ENCODE measurements at regions not wholly inside any gene's neighbourhood (a gene's known extent, or its start where the extent isn't known, plus 50 kb on each side); places are given as distances from the start of the nearest gene placed in this dataset.

DNA sequence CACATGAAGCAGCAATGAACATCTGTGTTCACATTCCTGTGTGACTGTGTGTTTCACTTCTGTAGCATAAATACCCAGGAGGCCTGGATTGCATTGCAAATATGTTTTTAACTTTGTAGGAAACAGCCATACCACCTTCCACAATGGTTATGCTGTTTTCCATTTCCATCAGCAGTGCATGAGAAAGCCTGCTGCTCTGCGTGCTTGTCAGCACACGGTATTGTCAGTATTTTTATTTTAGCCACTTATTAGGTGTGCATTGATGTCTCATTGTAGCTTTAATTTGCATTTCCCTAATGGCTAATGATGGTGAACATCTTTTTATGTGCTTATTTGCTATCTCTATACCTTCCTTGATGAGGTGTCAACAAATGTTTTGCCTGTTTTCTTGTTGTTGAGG, 355.9 kb downstream of the TRIML1 start:
- Mint-ChIP-seq H3K27me3 (no peaks in the 10 kb centered on the region), H3K36me3 (ENCODE audit: insufficient read depth) (peaks cover under 1% of the 10 kb centered on the region), H3K4me3 (ENCODE audit: low read depth) (no peak overlapping the region), H3K4me1 (ENCODE audit: low read depth) (no peaks in the 10 kb centered on the region), H3K27ac (no peak overlapping the region), H3K9me3 (ENCODE audit: low read depth) (peaks cover under 1% of the 10 kb centered on the region)
- TF ChIP-seq, protein P1, sequence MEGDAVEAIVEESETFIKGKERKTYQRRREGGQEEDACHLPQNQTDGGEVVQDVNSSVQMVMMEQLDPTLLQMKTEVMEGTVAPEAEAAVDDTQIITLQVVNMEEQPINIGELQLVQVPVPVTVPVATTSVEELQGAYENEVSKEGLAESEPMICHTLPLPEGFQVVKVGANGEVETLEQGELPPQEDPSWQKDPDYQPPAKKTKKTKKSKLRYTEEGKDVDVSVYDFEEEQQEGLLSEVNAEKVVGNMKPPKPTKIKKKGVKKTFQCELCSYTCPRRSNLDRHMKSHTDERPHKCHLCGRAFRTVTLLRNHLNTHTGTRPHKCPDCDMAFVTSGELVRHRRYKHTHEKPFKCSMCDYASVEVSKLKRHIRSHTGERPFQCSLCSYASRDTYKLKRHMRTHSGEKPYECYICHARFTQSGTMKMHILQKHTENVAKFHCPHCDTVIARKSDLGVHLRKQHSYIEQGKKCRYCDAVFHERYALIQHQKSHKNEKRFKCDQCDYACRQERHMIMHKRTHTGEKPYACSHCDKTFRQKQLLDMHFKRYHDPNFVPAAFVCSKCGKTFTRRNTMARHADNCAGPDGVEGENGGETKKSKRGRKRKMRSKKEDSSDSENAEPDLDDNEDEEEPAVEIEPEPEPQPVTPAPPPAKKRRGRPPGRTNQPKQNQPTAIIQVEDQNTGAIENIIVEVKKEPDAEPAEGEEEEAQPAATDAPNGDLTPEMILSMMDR (IDR thresholded peaks at IDR 0.05; ENCODE audit: unreplicated experiment): no peak
- no peak for DNase-seq (ENCODE audit: low spot score, unreplicated experiment)

DNA sequence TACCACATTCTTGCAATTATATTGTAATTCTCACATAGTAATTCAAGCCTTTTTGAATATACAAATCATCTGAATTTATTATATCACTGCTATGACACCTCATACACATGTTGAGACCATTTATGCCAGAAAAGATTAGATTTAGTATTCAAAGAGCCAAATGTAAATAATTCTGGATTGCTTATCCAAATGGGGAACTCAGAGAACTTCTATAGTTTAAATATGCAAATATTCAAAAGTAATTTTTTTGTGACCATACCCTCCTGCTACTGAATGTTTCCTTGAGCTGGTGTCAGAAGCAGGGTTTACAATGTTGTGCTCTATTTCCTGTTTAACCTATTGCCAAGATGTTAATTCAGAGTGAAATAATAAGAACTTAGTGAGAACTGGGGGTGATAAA, 372.2 kb downstream of the TRIML1 start:
- no peak for DNase-seq (ENCODE audit: low spot score, unreplicated experiment)
- H3K4me1 Mint-ChIP-seq (ENCODE audit: low read depth): peaks cover 7% of the 10 kb centered on the region
- TF ChIP-seq, protein P1 (IDR thresholded peaks at IDR 0.05; ENCODE audit: unreplicated experiment): no peak
- peaks cover 2% of the 10 kb centered on the region for H3K27me3 Mint-ChIP-seq
- no peak overlapping the region for H3K4me3 Mint-ChIP-seq (ENCODE audit: low read depth)
- no peaks in the 10 kb centered on the region for H3K36me3 Mint-ChIP-seq (ENCODE audit: insufficient read depth)
- H3K27ac Mint-ChIP-seq: no peak overlapping the region
- peaks cover 2% of the 10 kb centered on the region for H3K9me3 Mint-ChIP-seq (ENCODE audit: low read depth)

DNA sequence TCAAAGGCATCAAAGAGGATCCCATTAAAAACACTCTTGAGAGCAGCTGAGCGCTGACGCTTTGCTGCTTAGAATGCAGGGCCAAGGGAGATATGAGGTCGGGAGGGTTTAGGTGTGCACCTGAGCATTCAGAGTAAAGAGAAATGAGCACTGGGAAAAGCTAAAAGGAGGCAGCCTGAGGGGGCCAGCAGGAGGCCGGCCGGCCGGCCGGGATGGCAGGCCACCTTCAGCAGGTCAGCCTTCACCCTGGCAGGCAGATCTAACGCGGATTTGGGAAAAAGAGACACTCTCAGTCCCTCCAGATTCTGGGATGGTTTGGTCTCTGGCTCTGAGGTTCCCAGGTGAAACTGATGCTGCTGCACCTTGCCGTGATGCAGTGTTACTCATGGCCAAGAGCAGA, 393.5 kb downstream of the TRIML1 start:
- peaks cover 2% of the 10 kb centered on the region for H3K9me3 Mint-ChIP-seq (ENCODE audit: low read depth)
- no peak overlapping the region for H3K4me3 Mint-ChIP-seq (ENCODE audit: low read depth)
- DNase-seq (ENCODE audit: low spot score, unreplicated experiment): no peak
- peaks cover 34% of the 10 kb centered on the region for H3K4me1 Mint-ChIP-seq (ENCODE audit: low read depth)
- H3K36me3 Mint-ChIP-seq (ENCODE audit: insufficient read depth): no peaks in the 10 kb centered on the region
- TF ChIP-seq, protein P1 (IDR thresholded peaks at IDR 0.05; ENCODE audit: unreplicated experiment): no peak
- no peak overlapping the region for H3K27ac Mint-ChIP-seq
- H3K27me3 Mint-ChIP-seq: no peaks in the 10 kb centered on the region

DNA sequence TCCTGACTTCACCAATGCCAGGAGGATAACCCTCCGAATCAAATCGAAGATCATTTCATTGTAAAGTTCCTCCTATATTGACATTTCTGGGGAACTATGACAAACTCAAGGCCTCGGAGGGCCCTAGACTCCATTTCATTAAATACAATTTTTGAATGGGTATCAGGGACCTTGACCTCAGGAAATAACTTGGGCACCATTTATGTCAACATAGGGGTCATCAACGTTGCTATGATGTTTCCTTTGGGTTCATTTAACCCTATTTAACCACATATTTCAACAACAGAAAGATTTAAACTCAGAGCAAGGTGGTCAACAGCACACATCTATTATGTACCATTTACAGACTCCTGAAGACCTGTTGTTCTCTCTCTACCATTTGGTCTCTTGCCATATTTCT, 395.1 kb downstream of the TRIML1 start:
- Mint-ChIP-seq H3K9me3 (ENCODE audit: low read depth) (peaks cover 13% of the 10 kb centered on the region), H3K27ac (peak overlapping the region; percentile 89), H3K4me1 (ENCODE audit: low read depth) (peaks cover 34% of the 10 kb centered on the region), H3K27me3 (no peaks in the 10 kb centered on the region), H3K36me3 (ENCODE audit: insufficient read depth) (peaks cover 6% of the 10 kb centered on the region), H3K4me3 (ENCODE audit: low read depth) (no peak overlapping the region)
- TF ChIP-seq, protein P1 (IDR thresholded peaks at IDR 0.05; ENCODE audit: unreplicated experiment): no peak
- DNase-seq (ENCODE audit: low spot score, unreplicated experiment): no peak

DNA sequence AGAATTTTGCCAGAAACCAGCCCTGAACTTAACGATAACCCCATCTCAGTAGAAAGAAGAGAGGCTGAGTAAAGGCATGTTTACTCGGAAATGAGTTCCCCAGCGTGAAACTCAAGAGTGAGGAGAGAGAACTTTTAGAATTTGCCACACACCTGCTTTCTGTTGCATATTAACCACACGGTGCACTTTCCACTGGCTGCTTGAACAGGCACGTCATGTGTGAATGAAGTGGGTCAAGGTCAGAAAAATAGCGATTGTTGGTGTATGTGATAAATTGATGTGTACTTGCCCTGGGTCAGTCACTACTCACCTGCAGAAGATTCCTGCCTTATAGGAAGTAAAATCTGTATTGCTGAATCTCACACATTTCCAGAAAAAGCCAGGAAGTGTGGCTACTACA, 395.7 kb downstream of the TRIML1 start:
- H3K4me3 Mint-ChIP-seq (ENCODE audit: low read depth): no peak overlapping the region
- peak overlapping the region; percentile 89 for H3K27ac Mint-ChIP-seq
- H3K9me3 Mint-ChIP-seq (ENCODE audit: low read depth): peaks cover 18% of the 10 kb centered on the region
- TF ChIP-seq, protein P1 (IDR thresholded peaks at IDR 0.05; ENCODE audit: unreplicated experiment): no peak
- no peaks in the 10 kb centered on the region for H3K27me3 Mint-ChIP-seq
- no peak for DNase-seq (ENCODE audit: low spot score, unreplicated experiment)
- H3K4me1 Mint-ChIP-seq (ENCODE audit: low read depth): peaks cover 34% of the 10 kb centered on the region
- H3K36me3 Mint-ChIP-seq (ENCODE audit: insufficient read depth): peaks cover 6% of the 10 kb centered on the region
